HG03039 (cell line): ENCODE measurements at regions not wholly inside any gene's neighbourhood (a gene's known extent, or its start where the extent isn't known, plus 50 kb on each side); places are given as distances from the start of the nearest gene placed in this dataset.

Experiments used
- ATAC-seq: cut with Tn5 transposase; IDR thresholded peaks from one replicate; pipeline ENCODE4 v1.9.1; 2021; ENCODE audit warnings: mild to moderate bottlenecking, moderate library complexity; ENCODE audit not compliant: unreplicated experiment

GRCh38 chr13:44089452-44089851, 209.7 kb downstream of the LACC1 start:
- ATAC-seq, result no peak

GRCh38 chr13:44092078-44092970, 212.6 kb downstream of the LACC1 start:
- ATAC-seq, result no peak

- ATAC-seq, result no peak
Observed at GRCh38 chr13:44093607-44094564, 214.2 kb downstream of the LACC1 start.

- no peak for ATAC-seq
Observed at GRCh38 chr13:44096901-44097300, 217.2 kb downstream of the LACC1 start.

- no peak for ATAC-seq
Observed at GRCh38 chr13:44098559-44098958, 218.9 kb downstream of the LACC1 start.

GRCh38 chr13:44101347-44102083, 221.8 kb downstream of the LACC1 start:
- ATAC-seq, result no peak

- no peak for ATAC-seq
Observed at GRCh38 chr13:44103429-44104196, 223.9 kb downstream of the LACC1 start.

GRCh38 chr13:44104197-44104490, 224.4 kb downstream of the LACC1 start:
- no peak for ATAC-seq

GRCh38 chr13:44104969-44105368, 225.3 kb downstream of the LACC1 start:
- ATAC-seq, result no peak

- no peak for ATAC-seq
Observed at GRCh38 chr13:44106266-44107152, 226.8 kb downstream of the LACC1 start.

- ATAC-seq, result no peak
Observed at GRCh38 chr13:44107357-44108121, 227.8 kb downstream of the LACC1 start.

- ATAC-seq, result no peak
Observed at GRCh38 chr13:44108331-44108858, 228.7 kb downstream of the LACC1 start.

GRCh38 chr13:44110091-44110621, 230.5 kb downstream of the LACC1 start:
- ATAC-seq, result no peak

GRCh38 chr13:44111701-44112100, 232.0 kb downstream of the LACC1 start:
- ATAC-seq, result no peak

GRCh38 chr13:44112700-44113329, 233.1 kb downstream of the LACC1 start:
- ATAC-seq, result no peak

GRCh38 chr13:44116562-44117332, 237.0 kb downstream of the LACC1 start:
- ATAC-seq, result no peak

- ATAC-seq, result no peak
Observed at GRCh38 chr13:44117351-44117750, 237.6 kb downstream of the LACC1 start.
